HEK293 (cell line): ENCODE measurements at regions not wholly inside any gene's neighbourhood (a gene's known extent, or its start where the extent isn't known, plus 50 kb on each side); places are given as distances from the start of the nearest gene placed in this dataset.

Experiments used
- CTCF ChIA-PET: fragments of 350-600 bp; formaldehyde crosslinking; extraction: SDS; loops from one replicate; lab custom pipeline; 2021; ENCODE audit warnings: antibody characterized with exemption; lab: Yijun Ruan, JAX
- POLR2A ChIA-PET: fragments of 300-600 bp; formaldehyde crosslinking; extraction: SDS; loops from one replicate; lab custom pipeline; 2020; ENCODE audit warnings: antibody characterized with exemption, inconsistent platforms; lab: Yijun Ruan, JAX
- H3K27ac ChIP-seq: fragments of 200-500 bp; sonication (Bioruptor generic); 2 replicates; pipeline ENCODE4 v1.5.1; 2014; ENCODE audit warnings: low read depth, low read length, control low read depth, inconsistent platforms; ENCODE audit errors: extremely low read depth
- H3K36me3 ChIP-seq, 2 experiments: fragments of 200-500 bp in 1 of 2; sonication (Bioruptor generic) in 1 of 2; 1 replicate in 1 of 2; 2 replicates in 1 of 2; pipeline ENCODE4 v1.5.1; 2014 to 2017; ENCODE audit warnings: inconsistent platforms in 2 of 2, low read length in 2 of 2; ENCODE audit not compliant: control insufficient read depth in 2 of 2, insufficient read depth in 1 of 2
- H3K4me1 ChIP-seq: fragments of 200-500 bp; sonication (Bioruptor generic); 2 replicates; pipeline ENCODE4 v1.5.1; 2014; ENCODE audit warnings: mild to moderate bottlenecking, low read length, inconsistent platforms; ENCODE audit not compliant: control insufficient read depth, insufficient read depth
- H3K4me3 ChIP-seq: 2 replicates; pipeline ENCODE4 v1.5.1; 2011; ENCODE audit warnings: low read depth, mild to moderate bottlenecking, control low read depth, low read length, moderate library complexity
- H3K9me3 ChIP-seq: fragments of 200-500 bp; sonication (Bioruptor generic); 2 replicates; pipeline ENCODE4 v1.5.1; 2014; ENCODE audit warnings: low read depth, low read length, inconsistent platforms; ENCODE audit not compliant: control insufficient read depth, insufficient read depth
- AEBP2 ChIP-seq: fragments of 450-650 bp; formaldehyde crosslinking; IDR thresholded peaks from 2 replicates; pipeline ENCODE4 v1.5.1; 2016; ENCODE audit warnings: missing biosample characterization, missing genetic modification characterization, borderline replicate concordance
- KLF16 ChIP-seq: fragments of 450-650 bp; formaldehyde crosslinking; IDR thresholded peaks from 2 replicates; pipeline ENCODE4 v1.5.1; 2017; ENCODE audit warnings: missing biosample characterization, missing genetic modification characterization
- KLF8 ChIP-seq: fragments of 450-650 bp; formaldehyde crosslinking; IDR thresholded peaks from 2 replicates; pipeline ENCODE4 v1.5.1; 2016; ENCODE audit warnings: missing biosample characterization, missing genetic modification characterization
- KLF9 ChIP-seq: fragments of 450-650 bp; formaldehyde crosslinking; IDR thresholded peaks from 2 replicates; pipeline ENCODE4 v1.5.1; 2016; ENCODE audit warnings: missing biosample characterization, missing genetic modification characterization, low read depth
- MYNN ChIP-seq: fragments of 450-650 bp; formaldehyde crosslinking; IDR thresholded peaks from 2 replicates; pipeline ENCODE4 v1.5.1; 2016; ENCODE audit warnings: missing biosample characterization, missing genetic modification characterization, borderline replicate concordance
- SP2 ChIP-seq: fragments of 450-650 bp; formaldehyde crosslinking; IDR thresholded peaks from 2 replicates; pipeline ENCODE4 v1.5.1; 2016; ENCODE audit warnings: missing biosample characterization, missing genetic modification characterization
- SP3 ChIP-seq: fragments of 450-650 bp; formaldehyde crosslinking; IDR thresholded peaks from 2 replicates; pipeline ENCODE4 v1.5.1; 2016; ENCODE audit warnings: missing biosample characterization, missing genetic modification characterization
- YY1 ChIP-seq: fragments of 450-650 bp; formaldehyde crosslinking; IDR thresholded peaks from 2 replicates; pipeline ENCODE4 v1.5.1; 2018; ENCODE audit warnings: missing biosample characterization, missing genetic modification characterization
- ZFP3 ChIP-seq: fragments of 450-650 bp; formaldehyde crosslinking; IDR thresholded peaks from 2 replicates; pipeline ENCODE4 v1.5.1; 2016; ENCODE audit warnings: low read depth, missing biosample characterization, missing genetic modification characterization
- ZFP37 ChIP-seq: fragments of 450-650 bp; formaldehyde crosslinking; IDR thresholded peaks from 2 replicates; pipeline ENCODE4 v1.5.1; 2016; ENCODE audit warnings: missing biosample characterization, missing genetic modification characterization
- ZFP69B ChIP-seq: fragments of 450-650 bp; formaldehyde crosslinking; IDR thresholded peaks from 2 replicates; pipeline ENCODE4 v1.5.1; 2016; ENCODE audit warnings: missing biosample characterization, missing genetic modification characterization
- ZNF138 ChIP-seq: fragments of 450-650 bp; formaldehyde crosslinking; IDR thresholded peaks from 2 replicates; pipeline ENCODE4 v1.5.1; 2016; ENCODE audit warnings: missing biosample characterization, missing genetic modification characterization, borderline replicate concordance
- ZNF155 ChIP-seq: fragments of 450-650 bp; formaldehyde crosslinking; IDR thresholded peaks from 2 replicates; pipeline ENCODE4 v1.5.1; 2016; ENCODE audit warnings: missing biosample characterization, missing genetic modification characterization
- ZNF175 ChIP-seq: fragments of 450-650 bp; formaldehyde crosslinking; IDR thresholded peaks from 2 replicates; pipeline ENCODE4 v1.5.1; 2016; ENCODE audit warnings: missing biosample characterization, missing genetic modification characterization
- ZNF184 ChIP-seq: fragments of 450-650 bp; IDR thresholded peaks from 2 replicates; pipeline ENCODE4 v1.5.1; 2018; ENCODE audit warnings: missing biosample characterization, mild to moderate bottlenecking, missing genetic modification characterization
- ZNF23 ChIP-seq: fragments of 450-650 bp; formaldehyde crosslinking; IDR thresholded peaks from 2 replicates; pipeline ENCODE4 v1.5.1; 2016; ENCODE audit warnings: missing biosample characterization, missing genetic modification characterization, borderline replicate concordance
- ZNF404 ChIP-seq: fragments of 450-650 bp; formaldehyde crosslinking; IDR thresholded peaks from 2 replicates; pipeline ENCODE4 v1.5.1; 2017; ENCODE audit warnings: missing biosample characterization, missing genetic modification characterization
- ZNF654 ChIP-seq: fragments of 450-650 bp; formaldehyde crosslinking; IDR thresholded peaks from 2 replicates; pipeline ENCODE4 v1.5.1; 2016; ENCODE audit warnings: low read depth, missing biosample characterization, missing genetic modification characterization
- ZNF768 ChIP-seq: fragments of 450-650 bp; formaldehyde crosslinking; IDR thresholded peaks from 2 replicates; pipeline ENCODE4 v1.5.1; 2018; ENCODE audit warnings: missing biosample characterization, mild to moderate bottlenecking, missing genetic modification characterization
- ZNF777 ChIP-seq: fragments of 450-650 bp; formaldehyde crosslinking; IDR thresholded peaks from 2 replicates; pipeline ENCODE4 v1.5.1; 2017; ENCODE audit warnings: missing biosample characterization, missing genetic modification characterization, borderline replicate concordance
- ZNF792 ChIP-seq: fragments of 450-650 bp; formaldehyde crosslinking; IDR thresholded peaks from 2 replicates; pipeline ENCODE4 v1.5.1; 2016; ENCODE audit warnings: missing biosample characterization, missing genetic modification characterization
- ZNF830 ChIP-seq: fragments of 450-650 bp; IDR thresholded peaks from 2 replicates; pipeline ENCODE4 v1.5.0; 2018; ENCODE audit warnings: missing biosample characterization, missing genetic modification characterization, low read depth, mild to moderate bottlenecking, moderate library complexity
- TF ChIP-seq, protein P1 (sequence below): fragments of 450-650 bp; formaldehyde crosslinking; IDR thresholded peaks from 2 replicates; pipeline ENCODE4 v1.5.1; 2016; ENCODE audit warnings: missing biosample characterization, missing genetic modification characterization
- TF ChIP-seq, protein P2 (sequence below): fragments of 450-650 bp; formaldehyde crosslinking; IDR thresholded peaks from 2 replicates; pipeline ENCODE4 v1.5.1; 2016; ENCODE audit warnings: missing biosample characterization, missing genetic modification characterization

DNA sequence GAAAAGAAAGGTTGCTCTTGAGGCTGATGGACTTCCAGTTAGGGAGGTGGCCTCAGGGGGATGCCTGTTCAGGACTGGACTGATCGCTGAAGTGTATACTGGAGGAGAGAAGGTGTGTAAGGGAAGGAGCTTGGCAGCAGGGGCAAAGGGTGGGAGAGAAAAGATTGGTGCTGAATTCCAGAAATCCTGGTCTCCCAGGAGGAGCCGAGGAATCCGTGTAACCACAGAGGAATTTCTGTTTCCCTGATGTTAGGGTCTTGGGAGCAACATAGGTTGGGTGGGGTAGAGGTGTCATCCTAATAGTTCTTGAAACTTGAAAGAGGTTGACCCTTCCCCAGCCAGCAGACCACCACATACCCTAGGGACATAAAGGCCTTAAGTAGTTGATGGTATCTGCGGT, 88.9 kb upstream of the PTPN3 start:
- no peaks in the 10 kb centered on the region for H3K9me3 ChIP-seq
- H3K4me3 ChIP-seq, result no peak overlapping the region
- no peaks in the 10 kb centered on the region for H3K4me1 ChIP-seq
- H3K27ac ChIP-seq, result no peak overlapping the region
- CTCF ChIA-PET, result interaction anchor here (0.8 kb wide), 1 partner anchor 11 kb away, joined by 3 read pairs; no protein-coding TSS in a partner anchor
- no peaks in the 10 kb centered on the region for H3K36me3 ChIP-seq
- POLR2A ChIA-PET, result no interaction called here
- TF ChIP-seq KLF9 (no peak), ZNF768 (tag by site-specific recombination) (no peak), YY1 (tag by site-specific recombination) (no peak), SP2 (tag by site-specific recombination) (no peak), MYNN (tag by site-specific recombination) (no peak)
- TF ChIP-seq, protein P1, sequence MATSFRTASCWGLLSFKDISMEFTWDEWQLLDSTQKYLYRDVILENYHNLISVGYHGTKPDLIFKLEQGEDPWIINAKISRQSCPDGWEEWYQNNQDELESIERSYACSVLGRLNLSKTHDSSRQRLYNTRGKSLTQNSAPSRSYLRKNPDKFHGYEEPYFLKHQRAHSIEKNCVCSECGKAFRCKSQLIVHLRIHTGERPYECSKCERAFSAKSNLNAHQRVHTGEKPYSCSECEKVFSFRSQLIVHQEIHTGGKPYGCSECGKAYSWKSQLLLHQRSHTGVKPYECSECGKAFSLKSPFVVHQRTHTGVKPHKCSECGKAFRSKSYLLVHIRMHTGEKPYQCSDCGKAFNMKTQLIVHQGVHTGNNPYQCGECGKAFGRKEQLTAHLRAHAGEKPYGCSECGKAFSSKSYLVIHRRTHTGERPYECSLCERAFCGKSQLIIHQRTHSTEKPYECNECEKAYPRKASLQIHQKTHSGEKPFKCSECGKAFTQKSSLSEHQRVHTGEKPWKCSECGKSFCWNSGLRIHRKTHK (tag by site-specific recombination), result no peak

DNA sequence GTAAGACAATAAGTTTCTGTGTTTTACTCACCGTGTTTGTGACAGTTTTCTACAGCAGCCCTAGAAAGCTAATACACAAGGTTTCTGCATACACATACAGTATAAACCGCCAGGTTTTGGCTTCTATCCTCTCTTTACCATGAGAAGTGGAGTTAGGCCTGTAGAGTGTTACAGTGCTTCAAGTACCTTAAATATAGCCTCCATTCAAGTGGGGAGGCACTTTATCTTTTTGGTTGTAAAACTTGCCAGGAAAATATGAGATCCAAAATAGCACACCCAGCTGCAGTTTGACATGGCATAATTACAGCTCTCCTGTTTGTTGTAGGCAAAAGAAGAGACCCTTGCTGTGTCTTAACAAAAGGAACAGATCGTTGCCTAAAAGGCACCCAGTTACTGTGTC, 90.3 kb upstream of the PTPN3 start:
- POLR2A ChIA-PET, result no interaction called here
- Histone ChIP-seq H3K4me3 (no peak overlapping the region), H3K27ac (no peak overlapping the region), H3K36me3 (no peaks in the 10 kb centered on the region), H3K4me1 (no peaks in the 10 kb centered on the region), H3K9me3 (no peaks in the 10 kb centered on the region)
- CTCF ChIA-PET, result no interaction called here
- TF ChIP-seq ZNF404 (tag by site-specific recombination), result no peak
- no peak for TF ChIP-seq ZNF830 (tag by site-specific recombination)
- no peak for TF ChIP-seq ZNF175
- TF ChIP-seq ZNF654, result no peak
- TF ChIP-seq, protein P2, sequence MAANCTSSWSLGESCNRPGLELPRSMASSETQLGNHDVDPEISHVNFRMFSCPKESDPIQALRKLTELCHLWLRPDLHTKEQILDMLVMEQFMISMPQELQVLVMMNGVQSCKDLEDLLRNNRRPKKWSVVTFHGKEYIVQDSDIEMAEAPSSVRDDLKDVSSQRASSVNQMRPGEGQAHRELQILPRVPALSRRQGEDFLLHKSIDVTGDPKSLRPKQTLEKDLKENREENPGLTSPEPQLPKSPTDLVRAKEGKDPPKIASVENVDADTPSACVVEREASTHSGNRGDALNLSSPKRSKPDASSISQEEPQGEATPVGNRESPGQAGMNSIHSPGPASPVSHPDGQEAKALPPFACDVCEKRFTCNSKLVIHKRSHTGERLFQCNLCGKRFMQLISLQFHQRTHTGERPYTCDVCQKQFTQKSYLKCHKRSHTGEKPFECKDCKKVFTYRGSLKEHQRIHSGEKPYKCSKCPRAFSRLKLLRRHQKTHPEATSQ (tag by site-specific recombination), result no peak
- no peak for TF ChIP-seq ZNF792
- no peak for TF ChIP-seq KLF16 (tag by site-specific recombination)
- TF ChIP-seq SP3 (tag by site-specific recombination), result no peak
- TF ChIP-seq ZNF155 (tag by site-specific recombination), result no peak
- TF ChIP-seq ZNF138 (tag by site-specific recombination), result no peak
- TF ChIP-seq KLF8, result no peak
- no peak for TF ChIP-seq ZFP69B (tag by site-specific recombination)
- TF ChIP-seq ZFP37, result no peak
- TF ChIP-seq ZNF777 (tag by site-specific recombination), result no peak
- TF ChIP-seq AEBP2, result no peak
- no peak for TF ChIP-seq ZFP3
- TF ChIP-seq ZNF23 (tag by site-specific recombination), result no peak
- TF ChIP-seq ZNF184 (tag by site-specific recombination), result no peak
